GM23248 (cell line): ENCODE measurements at regions not wholly inside any gene's neighbourhood (a gene's known extent, or its start where the extent isn't known, plus 50 kb on each side); places are given as distances from the start of the nearest gene placed in this dataset.
"Not testable (repeated sequence)": the region's sequence is repeated elsewhere in the genome, so short reads cannot be mapped to it uniquely, and the experiment has no call there.

Experiments
- EZH2 ChIP-seq: fragments of 200-600 bp; sonication (generic); IDR thresholded peaks from 2 replicates; pipeline ENCODE4 v1.6.1; 2018; ENCODE audit warnings: antibody characterized with exemption, mild to moderate bottlenecking; ENCODE audit not compliant: insufficient read depth, poor library complexity, severe bottlenecking
- EZH2phosphoT487 ChIP-seq: fragments of 200-600 bp; sonication (generic); IDR thresholded peaks from 2 replicates; pipeline ENCODE4 v1.6.1; 2018; ENCODE audit warnings: antibody characterized with exemption, moderate library complexity, mild to moderate bottlenecking, low read depth; ENCODE audit not compliant: insufficient read depth

DNA sequence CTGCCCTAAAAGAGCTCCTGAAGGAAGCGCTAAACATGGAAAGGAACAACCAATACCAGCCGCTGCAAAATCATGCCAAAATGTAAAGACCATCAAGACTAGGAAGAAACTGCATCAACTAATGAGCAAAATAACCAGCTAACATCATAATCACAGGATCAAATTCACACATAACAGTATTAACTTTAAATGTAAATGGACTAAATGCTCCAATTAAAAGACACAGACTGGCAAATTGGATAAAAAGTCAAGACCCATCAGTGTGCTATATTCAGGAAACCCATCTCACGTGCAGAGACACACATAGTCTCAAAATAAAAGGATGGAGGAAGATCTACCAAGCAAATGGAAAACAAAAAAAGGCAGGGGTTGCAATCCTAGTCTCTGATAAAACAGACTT, 88.8 kb upstream of the CAV2 start:
- not testable (repeated sequence) for TF ChIP-seq EZH2phosphoT487, EZH2
